GM23338 (cell line): ENCODE measurements at regions not wholly inside any gene's neighbourhood (a gene's known extent, or its start where the extent isn't known, plus 50 kb on each side); places are given as distances from the start of the nearest gene placed in this dataset.
A peak's percentile ranks its signal among the peaks of the same experiment; 100 is the strongest.

Source experiments
- ATAC-seq: fragments of 200-7000 bp; cut with Tn5 transposase; 3 replicates; pipeline ENCODE4 v1.9.1; 2020
- DNase-seq: peaks from one replicate; pipeline ENCODE4 v3.0.0-alpha.2; 2015; ENCODE audit warnings: low spot score
- H2AFZ ChIP-seq: fragments of 200-600 bp; sonication (generic); 2 replicates; pipeline ENCODE4 v1.8.0; 2016; ENCODE audit warnings: antibody characterized with exemption, mild to moderate bottlenecking, moderate library complexity
- H3F3A ChIP-seq: fragments of 200-600 bp; sonication (generic); replicated peaks from 2 replicates; pipeline ENCODE4 v1.8.0; 2017; ENCODE audit warnings: antibody characterized with exemption, mixed run types, low read depth
- H3K27ac ChIP-seq: fragments of 200-600 bp; sonication (generic); 2 replicates; pipeline ENCODE4 v1.6.1; 2016; ENCODE audit warnings: low read depth
- H3K27me3 ChIP-seq: fragments of 200-600 bp; sonication (generic); 2 replicates; pipeline ENCODE4 v1.8.0; 2016; ENCODE audit warnings: mild to moderate bottlenecking, mixed run types, moderate library complexity; ENCODE audit not compliant: insufficient read depth
- H3K36me3 ChIP-seq: fragments of 200-600 bp; sonication (generic); 2 replicates; pipeline ENCODE4 v1.8.0; 2016; ENCODE audit warnings: mild to moderate bottlenecking; ENCODE audit not compliant: insufficient read depth
- H3K4me1 ChIP-seq: fragments of 200-600 bp; sonication (generic); 2 replicates; pipeline ENCODE4 v1.8.0; 2016; ENCODE audit warnings: mild to moderate bottlenecking, moderate library complexity; ENCODE audit not compliant: insufficient read depth
- H3K4me2 ChIP-seq: fragments of 200-600 bp; sonication (generic); 2 replicates; pipeline ENCODE4 v1.7.1; 2017; ENCODE audit warnings: mixed run types
- H3K4me3 ChIP-seq: fragments of 200-600 bp; sonication (generic); 2 replicates; pipeline ENCODE4 v1.6.1; 2016; ENCODE audit warnings: mixed run types
- H3K79me2 ChIP-seq: fragments of 200-600 bp; sonication (generic); replicated peaks from 2 replicates; pipeline ENCODE4 v1.8.0; 2017; ENCODE audit warnings: mild to moderate bottlenecking; ENCODE audit not compliant: insufficient read depth
- H3K9me2 ChIP-seq: fragments of 200-600 bp; sonication (generic); 2 replicates; pipeline ENCODE4 v1.8.0; 2017; ENCODE audit not compliant: insufficient read depth
- H4K20me1 ChIP-seq: fragments of 200-600 bp; sonication (generic); replicated peaks from 2 replicates; pipeline ENCODE4 v1.8.0; 2017; ENCODE audit warnings: mild to moderate bottlenecking; ENCODE audit not compliant: insufficient read depth
- H3K27ac Mint-ChIP-seq: 2 replicates; pipeline ENCODE4 v1.8.0; 2020; ENCODE audit warnings: inconsistent platforms, mild to moderate bottlenecking, moderate library complexity, mixed read lengths
- H3K27me3 Mint-ChIP-seq: 3 replicates; pipeline ENCODE4 v1.8.0; 2022; ENCODE audit warnings: low read depth, mild to moderate bottlenecking, moderate library complexity, mixed read lengths, inconsistent platforms; ENCODE audit not compliant: insufficient read depth, poor library complexity
- H3K36me3 Mint-ChIP-seq: 3 replicates; pipeline ENCODE4 v1.8.0; 2021; ENCODE audit warnings: low read depth, mild to moderate bottlenecking, inconsistent platforms, moderate library complexity, mixed read lengths
- H3K4me1 Mint-ChIP-seq: 3 replicates; pipeline ENCODE4 v1.8.0; 2020; ENCODE audit warnings: mild to moderate bottlenecking, inconsistent platforms, mixed read lengths
- H3K4me3 Mint-ChIP-seq: 3 replicates; pipeline ENCODE4 v1.8.0; 2021; ENCODE audit warnings: moderate library complexity, mild to moderate bottlenecking, inconsistent platforms, mixed read lengths
- H3K9me3 Mint-ChIP-seq: 3 replicates; pipeline ENCODE4 v1.8.0; 2020; ENCODE audit warnings: moderate library complexity, mild to moderate bottlenecking, inconsistent platforms, mixed read lengths
- CTCF ChIP-seq, 2 experiments: fragments of 200-600 bp in 1 of 2; sonication (generic) in 1 of 2; conservative IDR thresholded peaks; 2 replicates each; pipeline versions ENCODE4 v1.5.1 to v1.6.1; 2016 to 2017; ENCODE audit warnings: antibody characterized with exemption in 2 of 2, low read depth in 2 of 2, mild to moderate bottlenecking in 2 of 2, moderate library complexity in 1 of 2
- EZH2phosphoT487 ChIP-seq: fragments of 200-600 bp; sonication (generic); IDR thresholded peaks from one replicate; pipeline ENCODE4 v1.8.1; 2018; ENCODE audit warnings: antibody characterized with exemption; ENCODE audit not compliant: unreplicated experiment
- NANOG ChIP-seq: IDR thresholded peaks from 2 replicates; pipeline ENCODE4 v1.6.1; 2016; ENCODE audit warnings: antibody characterized with exemption, borderline replicate concordance
- POLR2AphosphoS5 ChIP-seq: IDR thresholded peaks from 2 replicates; pipeline ENCODE4 v1.6.1; 2016; ENCODE audit warnings: antibody characterized with exemption, low read depth
- STAT1 ChIP-seq: IDR thresholded peaks from one replicate; pipeline ENCODE4 v1.6.1; 2016; ENCODE audit warnings: antibody characterized with exemption; ENCODE audit not compliant: unreplicated experiment
- ZNF114 ChIP-seq: fragments of 250-450 bp; sonication (Bioruptor Pico); IDR thresholded peaks from 2 replicates; pipeline ENCODE4 v1.5.0; 2020; ENCODE audit warnings: mild to moderate bottlenecking, moderate library complexity
- ZNF331 ChIP-seq: fragments of 250-450 bp; sonication (Bioruptor Pico); IDR thresholded peaks from 2 replicates; pipeline ENCODE4 v1.5.0; 2020; ENCODE audit warnings: low read depth, mild to moderate bottlenecking, moderate library complexity
- ZNF462 ChIP-seq: fragments of 250-450 bp; sonication (Bioruptor Pico); IDR thresholded peaks from 2 replicates; pipeline ENCODE4 v1.5.0; 2020; ENCODE audit warnings: mild to moderate bottlenecking, moderate library complexity
- TF ChIP-seq, protein P1 (sequence below): IDR thresholded peaks from one replicate; pipeline ENCODE4 v1.6.1; 2018; ENCODE audit warnings: antibody characterized with exemption; ENCODE audit not compliant: unreplicated experiment

DNA sequence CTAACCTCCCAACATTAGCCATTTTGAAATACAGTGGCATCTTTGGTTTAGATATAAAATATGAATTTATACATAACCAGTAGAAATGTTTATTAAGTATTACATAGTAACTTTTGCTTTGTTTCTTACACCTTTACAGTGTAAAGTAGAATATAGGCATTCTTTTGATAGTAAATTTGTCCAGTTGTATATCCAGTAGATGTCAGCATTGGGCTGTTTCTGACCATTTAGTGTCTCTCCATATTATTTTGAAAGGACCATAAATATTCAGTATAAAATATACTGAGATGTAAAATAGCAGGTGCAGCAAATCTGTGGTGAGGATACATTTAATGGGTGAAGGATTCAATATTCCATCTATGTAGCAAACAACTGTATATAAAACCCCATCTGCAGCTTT is 115.8 kb upstream of the ZRANB2 start:
- no peak overlapping the region for H3K27ac ChIP-seq
- DNase-seq (peak; percentile 6), ATAC-seq (no peak)
- Mint-ChIP-seq H3K36me3 (no peaks in the 10 kb centered on the region), H3K4me3 (no peak overlapping the region), H3K27ac (no peak overlapping the region), H3K9me3 (no peaks in the 10 kb centered on the region), H3K27me3 (no peaks in the 10 kb centered on the region), H3K4me1 (no peaks in the 10 kb centered on the region)
- no peak overlapping the region for H3K4me3 ChIP-seq
- H4K20me1 ChIP-seq, result no peaks in the 10 kb centered on the region
- H3K4me2 ChIP-seq, result no peak overlapping the region
- no peaks in the 10 kb centered on the region for H3F3A ChIP-seq
- TF ChIP-seq STAT1, result no peak
- peak in 1 of 2 experiments; percentile 39; a peak in 2 of 4 replicates for TF ChIP-seq CTCF (conservative IDR thresholded peaks at IDR 0.05; ENCODE audit: low read depth in 2 of 2)
- TF ChIP-seq, protein P1, sequence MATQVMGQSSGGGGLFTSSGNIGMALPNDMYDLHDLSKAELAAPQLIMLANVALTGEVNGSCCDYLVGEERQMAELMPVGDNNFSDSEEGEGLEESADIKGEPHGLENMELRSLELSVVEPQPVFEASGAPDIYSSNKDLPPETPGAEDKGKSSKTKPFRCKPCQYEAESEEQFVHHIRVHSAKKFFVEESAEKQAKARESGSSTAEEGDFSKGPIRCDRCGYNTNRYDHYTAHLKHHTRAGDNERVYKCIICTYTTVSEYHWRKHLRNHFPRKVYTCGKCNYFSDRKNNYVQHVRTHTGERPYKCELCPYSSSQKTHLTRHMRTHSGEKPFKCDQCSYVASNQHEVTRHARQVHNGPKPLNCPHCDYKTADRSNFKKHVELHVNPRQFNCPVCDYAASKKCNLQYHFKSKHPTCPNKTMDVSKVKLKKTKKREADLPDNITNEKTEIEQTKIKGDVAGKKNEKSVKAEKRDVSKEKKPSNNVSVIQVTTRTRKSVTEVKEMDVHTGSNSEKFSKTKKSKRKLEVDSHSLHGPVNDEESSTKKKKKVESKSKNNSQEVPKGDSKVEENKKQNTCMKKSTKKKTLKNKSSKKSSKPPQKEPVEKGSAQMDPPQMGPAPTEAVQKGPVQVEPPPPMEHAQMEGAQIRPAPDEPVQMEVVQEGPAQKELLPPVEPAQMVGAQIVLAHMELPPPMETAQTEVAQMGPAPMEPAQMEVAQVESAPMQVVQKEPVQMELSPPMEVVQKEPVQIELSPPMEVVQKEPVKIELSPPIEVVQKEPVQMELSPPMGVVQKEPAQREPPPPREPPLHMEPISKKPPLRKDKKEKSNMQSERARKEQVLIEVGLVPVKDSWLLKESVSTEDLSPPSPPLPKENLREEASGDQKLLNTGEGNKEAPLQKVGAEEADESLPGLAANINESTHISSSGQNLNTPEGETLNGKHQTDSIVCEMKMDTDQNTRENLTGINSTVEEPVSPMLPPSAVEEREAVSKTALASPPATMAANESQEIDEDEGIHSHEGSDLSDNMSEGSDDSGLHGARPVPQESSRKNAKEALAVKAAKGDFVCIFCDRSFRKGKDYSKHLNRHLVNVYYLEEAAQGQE, result no peak
- no peaks in the 10 kb centered on the region for H3K36me3 ChIP-seq
- H3K79me2 ChIP-seq, result no peaks in the 10 kb centered on the region
- H3K9me2 ChIP-seq, result no peaks in the 10 kb centered on the region
- H3K27me3 ChIP-seq, result no peaks in the 10 kb centered on the region
- no peak overlapping the region for H2AFZ ChIP-seq
- no peaks in the 10 kb centered on the region for H3K4me1 ChIP-seq

DNA sequence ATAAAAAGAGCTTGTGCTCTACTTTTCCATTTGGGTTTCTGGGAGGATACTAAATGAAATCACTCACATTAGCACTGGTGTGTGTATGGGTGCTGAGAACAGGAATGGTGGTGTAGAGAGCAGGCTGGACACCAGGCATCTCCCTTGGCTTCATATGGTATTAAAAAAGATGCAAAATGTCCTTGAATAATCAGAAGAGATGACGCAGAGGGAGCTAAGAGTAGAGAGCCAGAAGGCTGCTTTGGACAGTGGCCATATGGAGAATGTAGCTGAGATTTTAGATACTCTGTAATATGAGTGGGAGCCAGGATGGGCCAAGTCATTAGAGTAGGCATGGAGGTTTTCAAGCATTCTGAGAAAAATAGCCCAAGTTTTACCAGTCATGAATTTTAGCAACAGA is 112.3 kb upstream of the ZRANB2 start:
- no peaks in the 10 kb centered on the region for H3K4me1 ChIP-seq
- Mint-ChIP-seq H3K27ac (no peak overlapping the region), H3K4me1 (no peaks in the 10 kb centered on the region), H3K4me3 (no peak overlapping the region), H3K9me3 (peaks cover under 1% of the 10 kb centered on the region; the same call in 1 of the 3 replicates), H3K27me3 (no peaks in the 10 kb centered on the region), H3K36me3 (no peaks in the 10 kb centered on the region)
- no peaks in the 10 kb centered on the region for H3K79me2 ChIP-seq
- no peak for ATAC-seq
- no peak overlapping the region for H3K4me3 ChIP-seq
- H2AFZ ChIP-seq, result no peak overlapping the region
- DNase-seq, result no peak
- H3F3A ChIP-seq, result no peaks in the 10 kb centered on the region
- H3K4me2 ChIP-seq, result no peak overlapping the region
- H3K9me2 ChIP-seq, result no peaks in the 10 kb centered on the region
- no peaks in the 10 kb centered on the region for H3K27me3 ChIP-seq
- H3K27ac ChIP-seq, result no peak overlapping the region
- H3K36me3 ChIP-seq, result no peaks in the 10 kb centered on the region
- H4K20me1 ChIP-seq, result no peaks in the 10 kb centered on the region
- TF ChIP-seq ZNF331 (CRISPR knock-in tag), result no peak
- no peak for TF ChIP-seq EZH2phosphoT487
- TF ChIP-seq POLR2AphosphoS5, result no peak
- no peak for TF ChIP-seq NANOG
- TF ChIP-seq ZNF462 (CRISPR knock-in tag), result no peak
- no peak for TF ChIP-seq ZNF114 (CRISPR knock-in tag)
